Right lung (tissue), 2 donors: ENCODE measurements at regions not wholly inside any gene's neighbourhood (a gene's known extent, or its start where the extent isn't known, plus 50 kb on each side); places are given as distances from the start of the nearest gene placed in this dataset.

Experiments used
- DNase-seq, 2 donors: peaks; one replicate each; pipeline ENCODE4 v3.0.0-alpha.2; 2013

DNA sequence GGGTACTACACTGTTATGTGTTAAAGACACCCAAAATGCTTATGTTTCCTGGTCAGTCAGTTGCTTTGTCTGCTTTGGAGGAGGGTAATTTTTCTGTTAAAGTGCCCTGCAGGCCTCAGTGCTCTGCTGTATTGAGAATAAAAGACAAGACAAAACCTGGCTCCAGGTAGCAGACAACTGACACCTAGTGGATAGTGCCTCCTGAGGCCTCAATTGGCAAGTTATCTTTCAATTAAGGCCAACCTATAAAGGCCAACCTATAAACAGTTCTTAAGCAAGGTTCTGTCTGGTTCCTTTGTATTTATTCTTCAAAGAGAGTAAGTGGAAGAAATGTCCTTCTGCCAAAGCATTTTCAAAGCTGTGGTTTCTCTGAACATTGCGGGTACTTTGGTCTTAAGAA is 773.8 kb downstream of the MECOM start:
- DNase-seq, result no peak

DNA sequence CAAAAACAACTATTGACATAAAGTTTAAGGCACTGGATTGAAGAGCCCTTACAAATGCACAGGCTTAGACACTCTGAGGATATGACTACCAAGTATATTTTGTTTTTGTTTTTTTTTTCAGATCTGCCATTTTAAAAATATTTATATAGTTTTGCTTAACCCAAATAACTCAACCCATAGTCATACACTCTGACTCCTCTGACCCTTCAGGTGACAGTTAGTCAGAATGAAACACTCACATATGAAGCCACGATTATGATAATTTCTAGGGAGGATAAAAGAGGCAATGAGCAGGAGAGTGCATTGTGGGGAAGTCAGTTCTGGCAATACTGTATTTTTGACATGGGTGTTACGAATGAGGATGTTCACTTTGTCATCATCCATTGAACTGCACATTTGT is 774.7 kb downstream of the MECOM start:
- DNase-seq, result no peak

DNA sequence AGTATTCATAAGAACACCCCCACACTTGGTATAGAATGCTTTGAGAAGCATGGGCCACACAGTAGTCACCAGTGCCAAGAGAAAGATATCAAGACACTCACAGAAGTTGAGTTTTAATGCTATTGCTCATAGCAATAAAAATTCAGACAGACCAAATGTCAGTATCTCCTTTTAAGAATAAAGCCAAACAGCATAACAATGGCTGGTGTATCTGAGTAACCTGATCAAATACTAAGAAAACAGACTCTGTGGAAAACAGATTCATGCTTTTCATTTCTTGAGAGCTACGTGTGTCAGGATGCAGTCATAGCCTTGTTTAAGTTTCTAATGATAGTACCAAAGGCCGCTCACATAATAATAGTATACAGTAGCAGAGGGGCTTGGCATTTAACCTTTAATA is 778.5 kb downstream of the MECOM start:
- no peak for DNase-seq

DNA sequence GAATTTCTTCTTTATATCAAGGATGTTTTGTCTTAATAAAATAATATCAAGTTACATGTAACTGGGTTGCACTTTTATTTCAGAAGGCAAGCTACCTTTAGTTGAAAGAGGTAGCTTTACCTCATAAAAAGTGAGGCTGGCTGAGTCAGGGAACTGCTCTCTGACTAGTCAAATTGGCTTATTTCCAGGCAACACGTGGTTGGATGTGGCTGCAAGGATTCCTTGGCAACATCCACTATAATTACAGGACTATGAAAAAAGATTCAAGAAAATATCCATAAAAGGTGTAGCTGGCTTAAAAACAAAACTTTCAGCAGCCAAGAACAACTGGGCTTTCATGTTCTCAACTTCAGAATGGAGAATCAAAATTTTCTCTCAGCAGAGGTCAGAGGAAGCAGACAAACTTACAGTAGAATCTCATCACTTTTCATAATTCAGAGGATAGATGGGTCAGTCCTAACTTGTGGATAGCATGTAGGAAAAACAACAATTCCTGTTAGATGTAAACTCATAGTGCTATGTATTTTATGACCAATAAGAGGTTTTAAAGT is 779.1 kb downstream of the MECOM start:
- peak; percentile 36 to 45 for DNase-seq

DNA sequence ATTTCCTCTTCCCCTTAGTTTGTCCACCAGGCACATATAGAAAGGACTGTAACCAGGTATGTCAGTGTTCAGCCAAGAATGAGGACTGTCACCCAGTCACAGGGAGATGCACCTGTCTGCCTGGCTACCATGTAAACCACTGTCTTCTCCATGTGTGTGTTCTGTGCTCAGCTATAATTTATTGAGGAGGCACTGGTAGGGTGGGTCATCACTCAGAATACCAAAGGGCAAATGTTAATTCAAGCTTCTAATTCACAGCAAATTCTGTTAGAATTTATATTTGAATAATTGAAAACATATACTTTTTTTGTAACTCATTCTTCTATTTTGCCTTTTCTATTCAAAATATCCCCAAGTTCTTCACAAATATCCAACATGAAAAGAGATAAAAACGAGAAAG is 780.4 kb downstream of the MECOM start:
- DNase-seq, result no peak

DNA sequence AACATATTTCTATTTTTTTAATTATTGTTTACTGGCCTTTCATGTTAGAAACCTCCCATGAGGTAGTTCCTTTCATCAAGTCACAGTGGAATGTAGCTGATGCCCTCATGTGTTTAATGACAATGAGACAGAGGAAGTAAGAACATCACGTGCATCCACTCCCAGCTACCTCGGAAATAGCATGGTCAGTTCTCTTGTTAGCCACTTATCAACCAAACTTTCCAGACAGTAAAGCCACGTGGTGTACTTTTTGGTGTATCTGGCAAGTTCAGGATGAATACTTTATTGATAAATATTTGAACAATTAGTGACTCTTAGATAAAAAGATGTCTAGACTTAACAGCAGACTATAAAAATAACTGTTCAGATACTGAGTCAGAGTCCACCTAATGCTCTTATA is 781.7 kb downstream of the MECOM start:
- DNase-seq, result no peak

DNA sequence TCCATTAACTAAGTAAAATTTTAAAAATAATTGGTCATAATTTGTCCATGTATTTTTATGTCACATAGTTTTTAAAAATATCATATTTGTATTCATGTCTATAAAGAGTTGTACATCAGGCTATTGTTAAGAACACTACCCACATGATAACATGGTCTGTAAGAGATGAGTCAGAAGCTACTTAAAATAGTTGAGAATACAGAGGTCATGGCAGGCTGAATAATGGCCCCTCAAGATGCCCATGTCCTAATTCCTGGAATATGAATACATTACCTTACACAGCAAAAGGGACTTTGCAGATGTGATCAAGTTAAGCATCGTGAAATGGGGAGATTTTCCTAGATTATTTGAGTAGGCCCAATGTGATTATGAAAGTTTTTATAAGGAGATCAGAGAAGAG is 782.9 kb upstream of the GOLIM4 start:
- DNase-seq, result no peak

DNA sequence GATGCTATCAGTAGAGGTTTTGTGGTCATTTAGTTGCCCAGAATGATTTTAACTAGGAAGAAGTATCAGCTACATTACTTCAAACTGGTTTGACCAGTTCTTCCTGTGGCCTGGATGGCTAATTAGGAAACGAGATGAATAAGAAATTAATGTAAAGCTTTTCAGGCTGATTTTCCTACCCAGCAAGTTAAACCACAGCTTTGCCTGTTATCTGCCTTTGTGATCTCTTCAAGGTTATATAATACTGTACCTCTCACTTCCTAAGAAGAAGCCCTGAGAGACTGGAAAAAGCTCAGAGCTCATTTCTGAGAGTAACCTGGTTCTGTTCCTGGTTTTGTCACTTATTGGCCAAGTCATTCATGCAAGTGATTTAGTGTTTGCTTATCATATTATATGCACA is 782.2 kb upstream of the GOLIM4 start:
- no peak for DNase-seq

DNA sequence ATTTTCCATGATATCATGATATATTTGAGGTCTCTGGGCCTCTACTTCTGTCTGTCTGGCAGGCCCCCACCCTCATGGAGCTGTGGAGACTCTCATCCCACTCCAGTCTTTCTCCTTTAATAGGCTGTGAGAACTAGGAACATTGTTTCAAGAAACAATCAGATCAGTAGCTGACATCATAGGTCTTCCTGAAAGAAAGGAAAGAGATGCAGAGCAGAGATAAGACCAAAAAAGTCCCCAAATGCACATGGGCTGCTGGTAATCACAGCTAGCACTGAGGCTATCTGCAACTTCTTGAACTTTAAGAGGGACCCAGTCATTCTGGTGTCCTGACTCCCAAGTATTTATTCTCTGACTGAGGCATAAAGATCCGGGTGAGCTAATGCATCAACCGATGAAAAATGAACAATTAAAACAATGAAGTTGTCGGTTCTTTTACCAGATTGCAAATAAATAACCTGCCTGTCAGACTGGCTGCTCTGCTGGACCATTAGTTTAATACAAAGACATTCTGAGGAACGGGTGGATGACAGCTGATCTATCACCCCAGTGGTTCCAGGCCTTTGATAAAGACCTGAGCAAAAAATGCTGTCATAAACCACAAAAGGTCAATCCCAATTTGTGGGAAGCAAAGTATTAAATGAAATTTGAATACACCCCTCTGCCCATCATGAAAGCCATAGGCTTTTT is 780.8 kb upstream of the GOLIM4 start:
- DNase-seq, result no peak

DNA sequence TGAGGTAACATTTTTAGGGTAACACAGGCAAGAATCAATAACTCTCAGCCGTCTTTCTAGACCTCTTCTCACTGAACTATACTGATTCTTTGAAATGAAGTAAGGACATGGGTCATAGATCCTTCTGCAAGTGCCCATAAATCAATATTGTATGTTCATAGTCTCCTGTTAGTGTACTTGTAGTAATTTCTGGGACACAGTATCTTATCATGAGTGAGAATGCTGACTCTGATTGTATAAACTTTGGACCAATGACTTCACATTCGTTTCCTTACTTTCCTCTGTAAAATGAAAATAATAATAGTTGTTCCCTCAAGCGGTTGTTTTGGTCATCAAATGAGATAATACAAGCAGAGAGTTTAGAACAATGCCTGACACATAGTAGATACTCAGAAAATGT is 777.1 kb upstream of the GOLIM4 start:
- no peak for DNase-seq

DNA sequence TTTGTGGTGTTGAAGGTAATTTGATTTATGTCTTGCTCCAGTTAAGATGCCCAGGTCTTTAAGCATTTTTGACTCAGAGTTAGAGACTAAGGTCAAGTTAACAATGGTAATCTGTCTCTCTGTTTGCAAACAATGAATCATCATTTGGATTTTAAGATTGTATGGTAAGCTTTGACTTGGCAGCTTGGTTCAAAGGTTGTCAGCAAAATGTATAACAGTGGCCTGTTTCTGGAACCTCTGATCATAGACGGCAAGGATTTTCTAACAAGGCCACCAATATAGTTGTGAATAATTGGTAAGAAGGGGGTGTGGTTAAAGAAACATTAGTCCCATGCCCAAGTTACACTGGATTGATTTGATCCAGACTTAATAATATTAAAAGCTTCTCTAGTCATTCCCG is 775.2 kb upstream of the GOLIM4 start:
- no peak for DNase-seq

DNA sequence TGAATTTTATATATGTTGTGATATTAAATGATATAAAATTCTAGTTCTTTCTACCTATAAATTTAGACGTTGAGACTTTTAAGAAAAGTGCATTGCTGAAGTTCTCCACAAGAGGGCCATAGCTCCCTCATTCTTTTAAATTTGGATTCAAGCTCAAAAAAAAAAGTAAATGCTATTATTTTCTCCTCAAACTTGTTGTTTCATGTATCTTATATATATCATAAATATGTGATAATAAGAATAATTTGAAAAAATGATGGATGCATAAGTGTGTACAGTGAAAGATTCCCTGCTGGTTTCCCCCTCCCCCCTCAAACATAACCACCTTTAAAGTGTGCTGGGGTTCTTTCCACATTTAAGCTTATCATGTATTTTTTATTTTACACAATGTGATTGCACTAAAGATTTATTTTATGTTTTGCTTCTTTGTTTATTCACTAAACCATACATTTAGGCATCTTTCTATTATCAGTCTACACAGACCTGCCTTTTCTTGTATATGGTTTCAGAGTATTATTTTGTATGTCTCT is 769.4 kb upstream of the GOLIM4 start:
- peak in 1 of 2 donors; percentile 28 for DNase-seq

DNA sequence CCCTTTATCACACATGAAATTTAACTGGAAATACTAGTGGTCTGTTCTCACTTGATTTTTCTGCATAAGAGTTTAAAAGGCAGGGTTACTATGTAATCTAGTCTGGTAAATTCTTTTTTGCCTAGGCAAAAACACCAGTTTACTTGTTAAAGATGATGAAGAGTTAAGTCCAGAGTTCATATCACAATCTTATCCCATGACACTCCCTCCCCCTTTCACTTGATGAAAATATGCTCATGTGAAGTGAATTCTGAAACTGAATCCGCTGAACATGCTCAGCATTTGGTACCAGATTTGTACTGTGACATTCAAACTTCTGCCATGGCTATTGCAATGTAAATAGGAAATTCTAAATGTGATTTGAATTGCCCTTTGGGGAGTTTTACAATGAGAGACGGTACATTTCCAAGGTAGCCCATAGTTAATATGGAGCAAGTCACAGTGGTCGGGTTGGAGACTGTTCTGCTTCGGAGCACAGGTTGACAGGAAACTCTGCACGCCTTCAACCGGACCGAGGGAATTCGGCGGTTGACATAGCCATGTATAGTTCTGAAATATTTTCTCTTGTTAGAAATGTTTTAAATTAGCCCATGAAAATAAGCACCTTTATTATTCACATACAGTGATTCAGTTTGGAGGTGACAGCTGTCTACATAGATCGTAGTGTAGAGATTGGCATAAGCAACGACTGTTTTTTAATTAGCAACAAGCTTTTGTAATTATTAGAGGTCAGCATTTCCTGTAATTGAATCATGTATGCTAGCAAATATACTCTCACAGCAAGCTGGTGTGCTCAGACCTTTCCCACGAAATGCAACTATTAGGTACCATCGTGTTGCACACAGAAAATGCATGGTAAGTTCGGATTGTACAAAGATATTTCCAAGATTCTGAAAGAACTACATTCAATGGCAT is 768.6 kb upstream of the GOLIM4 start:
- DNase-seq, result no peak

DNA sequence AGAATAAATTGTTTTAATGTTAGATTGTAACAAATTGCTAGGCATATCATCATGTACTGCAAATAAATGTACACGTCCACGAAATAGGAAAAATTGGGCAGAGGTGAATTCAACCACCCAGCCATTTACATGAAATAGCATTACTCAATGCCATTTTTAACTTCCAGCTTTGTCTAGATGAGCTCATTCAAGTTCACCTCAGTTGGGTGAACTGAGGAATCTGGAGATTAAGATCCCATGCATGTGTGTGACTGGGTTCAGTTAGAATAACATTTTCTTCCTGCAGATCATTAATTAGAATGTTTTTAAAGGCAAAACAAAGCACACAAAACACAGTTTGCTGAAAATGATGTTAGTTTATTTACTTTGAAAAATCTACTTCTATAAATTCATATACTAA is 767.8 kb upstream of the GOLIM4 start:
- no peak for DNase-seq

DNA sequence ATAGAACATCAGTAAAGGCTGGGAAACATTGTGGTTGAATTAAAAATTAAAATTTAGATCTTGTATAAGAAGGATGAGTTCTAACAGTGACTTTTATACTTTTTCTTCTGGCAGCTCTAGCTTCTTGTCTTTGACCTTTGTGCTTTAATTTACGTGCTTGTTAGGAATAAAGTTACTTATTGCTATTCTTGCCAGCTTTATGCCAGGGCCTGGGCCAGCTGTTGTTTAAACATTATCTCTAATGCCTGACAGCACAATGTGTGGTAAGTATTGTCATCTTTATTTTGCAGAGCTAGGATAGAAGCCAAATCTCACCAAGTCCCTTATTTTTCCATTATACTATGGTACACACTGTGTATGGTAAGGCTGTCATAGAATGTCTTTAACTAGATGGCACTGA is 766.7 kb upstream of the GOLIM4 start:
- DNase-seq, result no peak

DNA sequence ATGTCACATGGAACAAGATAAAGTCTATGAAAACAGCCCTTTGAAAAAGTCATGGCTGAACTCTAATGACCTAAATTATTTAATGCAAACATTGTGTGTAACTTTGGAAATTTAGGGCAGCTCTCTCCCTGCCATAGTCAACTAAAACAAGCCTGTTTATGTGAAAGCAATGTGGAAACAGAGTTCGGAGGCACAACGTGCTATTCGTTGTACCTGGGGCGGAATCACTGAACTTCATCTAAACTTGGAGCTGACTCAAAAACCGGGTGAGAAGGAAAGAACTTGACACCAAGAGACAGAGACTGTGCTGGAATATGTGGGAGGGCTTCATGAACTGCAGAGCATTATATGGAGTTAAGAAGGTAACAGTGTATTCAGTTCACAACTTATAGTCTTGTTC is 764.9 kb upstream of the GOLIM4 start:
- DNase-seq, result no peak

DNA sequence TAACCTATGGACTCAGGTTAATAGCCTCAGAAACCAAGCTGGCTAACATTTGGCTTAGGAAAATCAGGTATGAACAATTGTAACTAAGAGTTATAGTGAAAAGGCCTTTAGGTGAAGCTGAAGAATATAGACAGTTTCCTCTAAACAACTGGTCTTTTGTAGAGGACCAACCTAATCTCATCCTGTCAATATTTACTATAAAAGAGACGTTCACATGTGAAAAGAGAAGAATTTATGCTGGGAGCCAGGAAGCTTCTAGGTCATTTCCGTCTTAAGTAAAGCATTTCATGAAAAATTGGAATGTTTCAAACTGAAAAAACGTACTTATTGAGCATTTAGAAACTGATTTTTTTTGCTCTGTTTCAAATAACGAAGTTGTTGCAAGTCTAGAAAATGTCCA is 764.3 kb upstream of the GOLIM4 start:
- DNase-seq, result no peak

DNA sequence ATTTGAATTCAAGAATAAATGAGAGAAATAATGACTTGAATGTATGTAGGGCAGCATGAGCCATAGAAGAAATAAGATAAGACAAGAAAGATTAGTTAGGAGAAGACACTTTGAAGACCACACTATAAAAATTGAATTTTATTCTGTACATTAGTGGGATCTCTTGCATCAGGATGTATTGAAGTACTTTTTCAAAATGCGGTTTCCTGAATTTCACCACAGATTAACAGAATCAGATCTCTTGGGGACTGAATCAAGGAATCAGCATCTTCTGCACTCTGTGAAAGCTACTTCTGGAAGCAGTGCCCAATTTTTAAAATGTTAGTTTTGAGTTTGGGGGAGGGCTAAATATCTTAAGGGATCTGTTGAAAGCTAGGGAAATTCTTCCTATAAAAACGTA is 763.9 kb upstream of the GOLIM4 start:
- DNase-seq, result no peak

DNA sequence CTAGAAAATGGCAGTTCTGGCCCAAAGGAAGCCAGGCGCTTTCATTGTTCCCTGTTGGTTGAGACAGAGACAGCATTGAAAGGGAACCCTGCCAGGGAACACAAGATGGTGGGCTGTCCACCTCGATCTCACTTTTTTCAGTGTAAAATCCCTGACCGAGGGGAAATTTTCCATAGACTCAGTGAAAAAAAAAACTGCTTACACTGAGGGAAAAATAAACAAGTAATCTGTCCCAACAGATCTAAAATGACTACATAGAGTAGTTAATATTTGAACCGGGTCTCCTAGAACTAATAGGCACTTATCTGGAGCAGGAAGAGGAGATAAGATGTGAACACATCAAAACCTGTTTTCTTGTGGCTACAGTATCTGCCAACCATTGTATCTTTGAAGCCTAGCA is 763.4 kb upstream of the GOLIM4 start:
- DNase-seq, result no peak

DNA sequence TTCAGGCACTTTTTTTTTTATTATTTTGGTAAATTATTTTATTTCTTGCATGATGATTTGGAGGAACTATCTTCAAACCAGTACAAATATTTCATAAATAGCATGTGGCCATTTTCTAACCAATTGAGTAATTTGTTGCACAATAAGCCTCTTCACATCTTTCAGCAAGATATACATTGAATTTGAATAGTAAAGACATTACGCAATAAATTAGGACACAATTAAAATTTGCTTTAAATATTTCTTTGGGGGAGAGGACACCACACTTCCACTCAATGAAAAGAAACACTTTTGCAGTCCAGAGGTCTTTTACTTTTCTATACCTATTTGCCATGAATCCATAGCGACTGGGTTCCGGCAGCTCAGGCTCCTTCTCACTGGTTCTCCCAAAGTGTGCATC is 762.6 kb upstream of the GOLIM4 start:
- no peak for DNase-seq

DNA sequence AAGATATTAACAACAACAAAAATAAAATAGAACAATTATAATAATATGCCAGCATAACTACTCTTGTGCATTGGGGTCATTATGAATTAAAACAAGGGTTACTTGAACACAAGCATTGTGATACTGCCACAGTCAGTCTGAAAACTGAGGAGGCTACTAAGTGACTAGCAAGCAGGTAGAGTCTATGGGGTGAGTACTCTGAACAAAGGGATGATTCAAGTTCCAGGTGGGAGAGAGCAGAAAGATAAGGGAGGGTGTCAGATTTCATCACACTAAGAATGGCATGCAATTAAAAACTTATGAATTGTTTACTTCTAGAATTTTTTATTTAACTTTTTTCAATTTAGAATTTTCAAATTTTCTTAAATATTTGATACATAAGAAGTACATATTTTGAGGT is 754.4 kb upstream of the GOLIM4 start:
- no peak for DNase-seq

DNA sequence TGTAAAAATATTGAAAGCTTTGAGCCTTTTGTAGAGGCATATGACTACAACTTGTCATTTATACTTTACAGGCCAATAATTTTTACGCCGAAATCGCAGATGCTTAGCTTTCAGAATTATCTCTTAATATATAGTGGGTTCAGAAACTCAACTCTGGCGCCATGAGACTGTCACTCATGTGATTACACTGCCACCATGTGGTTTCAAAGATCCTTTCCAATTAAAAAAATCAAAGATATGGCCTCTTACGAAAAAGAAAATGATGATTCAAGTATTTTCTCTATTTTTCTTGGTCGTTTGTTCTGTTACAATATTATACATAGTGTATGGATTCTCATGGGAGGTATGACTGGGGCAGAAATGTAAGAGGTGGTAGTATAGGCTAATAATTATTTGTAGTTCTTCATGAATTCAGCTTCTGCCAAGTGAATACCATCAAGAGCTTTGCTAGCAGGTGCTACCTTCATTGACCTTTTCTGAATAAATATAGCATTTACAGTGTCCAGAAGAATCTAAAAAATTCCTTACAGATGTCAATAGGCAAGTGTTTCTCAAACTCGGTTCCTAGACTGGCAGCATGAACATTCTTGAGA is 751.7 kb upstream of the GOLIM4 start:
- DNase-seq, result peak; percentile 45 to 57
